GM21717 (cell line): ENCODE measurements at regions not wholly inside any gene's neighbourhood (a gene's known extent, or its start where the extent isn't known, plus 50 kb on each side); places are given as distances from the start of the nearest gene placed in this dataset.
"Not testable (repeated sequence)": the region's sequence is repeated elsewhere in the genome, so short reads cannot be mapped to it uniquely, and the experiment has no call there.

Experiments used
- ATAC-seq: cut with Tn5 transposase; IDR thresholded peaks from one replicate; pipeline ENCODE4 v1.9.1; 2021; ENCODE audit warnings: mild to moderate bottlenecking, moderate library complexity; ENCODE audit not compliant: unreplicated experiment

DNA sequence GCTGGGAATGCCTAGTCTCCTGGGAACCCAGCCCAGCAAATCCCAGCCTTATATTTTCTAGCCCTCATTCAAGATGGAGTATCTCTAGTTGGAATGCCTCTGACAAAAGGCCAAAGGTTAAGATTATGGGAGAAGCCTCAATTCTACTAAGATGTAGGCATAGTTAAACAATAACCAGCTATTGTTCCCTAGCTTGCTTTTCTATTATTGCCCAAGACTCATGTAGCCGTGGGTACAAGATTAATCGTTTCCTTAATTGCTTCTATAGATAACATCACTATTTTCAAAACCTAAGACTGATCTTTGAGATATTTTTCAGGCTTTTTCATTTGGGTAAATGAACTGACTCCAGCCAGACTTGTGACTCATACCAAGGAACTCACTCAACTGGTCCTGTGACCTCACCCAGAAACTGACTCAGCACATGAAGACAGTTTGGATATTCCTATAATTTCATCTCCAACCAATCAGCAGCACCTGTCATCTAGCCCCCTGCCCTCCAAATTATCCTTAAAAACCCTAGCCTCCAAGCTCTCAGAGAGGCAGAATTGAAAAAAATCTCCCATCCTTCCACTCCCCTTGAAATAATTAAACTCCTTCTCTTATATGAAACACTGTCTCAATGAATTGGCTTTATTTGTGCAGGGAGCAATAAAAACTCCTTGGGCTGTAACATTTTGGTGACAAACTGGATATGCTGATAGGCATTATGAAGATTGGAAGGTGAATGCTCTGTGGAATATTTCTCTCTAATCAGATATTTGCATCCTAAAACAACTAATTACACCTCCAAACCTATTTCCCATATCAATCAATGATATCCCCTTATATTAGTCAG lies 589.0 kb downstream of the C12orf50 start:
- no peak for ATAC-seq

DNA sequence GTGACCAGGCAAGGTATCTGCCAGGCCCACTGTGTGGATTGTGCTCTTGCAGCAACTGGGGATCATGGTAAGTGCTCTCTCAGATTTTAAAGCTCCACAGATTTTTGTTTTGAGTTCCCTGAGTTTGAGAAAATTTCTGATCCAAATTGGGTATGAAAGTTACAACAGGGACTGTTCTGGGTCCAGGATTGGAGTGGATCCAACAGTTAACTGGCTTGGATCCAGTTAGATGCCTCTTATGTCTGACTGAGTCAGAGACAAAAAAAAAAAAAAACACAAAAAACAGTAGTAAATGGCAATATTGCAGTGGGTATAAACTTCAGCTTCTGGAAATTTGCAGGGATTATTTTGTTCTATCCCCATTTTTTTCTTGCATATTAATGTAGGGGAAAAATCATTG lies 598.8 kb downstream of the C12orf50 start:
- ATAC-seq = no peak

DNA sequence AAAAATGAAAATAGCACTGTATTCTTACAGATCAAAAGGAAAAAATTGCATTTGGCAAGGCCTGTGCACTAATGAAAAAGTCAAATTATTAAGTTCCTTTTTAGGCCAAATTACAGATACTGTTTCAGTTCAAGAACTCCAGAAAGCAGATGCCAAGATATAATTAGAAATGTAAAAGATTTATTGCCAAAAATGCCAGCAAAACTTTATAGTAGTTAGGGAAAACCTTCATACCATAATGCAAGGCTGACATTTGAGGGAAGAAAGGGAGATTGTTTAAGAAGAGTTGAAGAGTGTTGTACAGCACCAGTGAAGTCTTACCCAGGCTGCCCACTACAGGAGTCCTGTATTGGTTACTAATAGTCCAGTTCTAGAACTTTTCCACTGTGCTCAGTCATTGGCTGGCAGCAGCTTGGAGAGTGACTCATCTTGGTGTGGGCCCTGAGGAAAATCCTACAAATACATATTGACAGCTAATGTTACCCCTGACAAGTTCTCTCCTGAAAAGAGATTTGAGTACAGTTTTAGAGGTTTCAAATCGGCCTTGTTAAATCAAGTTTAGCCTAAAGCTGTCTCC lies 600.4 kb downstream of the C12orf50 start:
- no peak for ATAC-seq

DNA sequence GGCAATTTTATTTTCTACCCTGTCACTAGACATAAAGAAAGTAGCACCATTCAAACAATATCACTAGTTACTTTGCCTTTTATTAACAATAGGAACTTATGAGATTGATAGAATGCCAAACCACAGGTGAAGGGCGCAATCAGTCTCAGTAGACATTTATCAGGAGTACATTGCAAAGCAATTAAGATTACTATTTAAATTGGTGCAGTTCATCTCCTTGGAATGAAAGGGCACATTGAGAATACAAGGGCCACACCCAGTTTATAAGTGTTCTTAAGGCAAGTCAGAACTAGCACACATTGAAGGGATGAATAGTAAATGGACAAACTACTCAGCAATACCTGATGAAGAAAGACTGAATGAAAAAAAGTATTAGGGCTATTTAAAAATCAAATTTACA lies 601.4 kb downstream of the C12orf50 start:
- no peak for ATAC-seq

DNA sequence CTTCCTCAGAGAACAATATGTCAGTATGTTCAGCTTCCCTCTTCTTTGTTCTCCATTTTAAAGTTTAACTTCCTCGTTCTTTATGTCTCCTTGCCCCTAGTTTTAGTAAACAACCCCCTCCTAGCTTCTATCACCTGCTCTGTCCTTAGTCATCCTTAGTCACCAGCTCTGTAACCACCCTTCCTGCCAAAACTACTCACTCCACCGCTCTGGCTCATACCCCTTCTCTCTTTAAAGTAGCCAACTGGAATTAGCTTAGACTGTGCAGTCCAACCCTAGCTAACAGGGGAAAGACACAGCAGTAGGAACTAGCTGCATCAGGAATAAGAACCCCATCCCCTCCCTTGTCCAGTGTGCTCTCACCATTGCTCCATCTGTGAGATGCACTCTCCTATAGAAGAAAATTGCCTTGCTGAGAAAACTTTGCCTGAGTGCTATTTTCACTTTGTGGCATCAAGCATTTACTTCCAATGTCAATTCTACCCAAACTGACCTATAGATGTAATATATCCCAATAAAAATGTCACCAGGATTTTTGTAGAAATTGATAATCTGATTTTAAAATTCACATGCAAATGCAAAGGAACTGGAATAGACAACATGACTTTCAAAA lies 603.2 kb downstream of the C12orf50 start:
- ATAC-seq = no peak

DNA sequence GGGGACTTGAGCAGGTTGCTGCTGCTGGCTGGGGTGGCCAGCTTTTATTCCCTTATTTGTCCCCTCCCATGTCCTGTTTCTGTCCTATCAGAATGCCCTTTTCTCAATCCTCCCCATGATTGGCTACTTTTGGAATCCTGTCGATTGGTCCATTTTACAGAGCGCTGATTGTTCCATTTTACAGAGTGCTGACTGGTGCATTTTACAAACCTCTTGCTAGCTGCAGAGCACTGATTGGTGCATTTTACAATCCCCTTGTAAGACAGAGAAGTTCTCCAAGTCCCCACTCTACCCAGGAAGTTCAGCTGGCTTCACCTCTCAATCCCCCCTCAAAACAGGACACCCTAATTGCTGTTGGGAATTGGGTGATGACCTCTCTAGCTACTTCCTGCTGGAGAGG lies 608.0 kb downstream of the C12orf50 start:
- ATAC-seq = not testable (repeated sequence)

DNA sequence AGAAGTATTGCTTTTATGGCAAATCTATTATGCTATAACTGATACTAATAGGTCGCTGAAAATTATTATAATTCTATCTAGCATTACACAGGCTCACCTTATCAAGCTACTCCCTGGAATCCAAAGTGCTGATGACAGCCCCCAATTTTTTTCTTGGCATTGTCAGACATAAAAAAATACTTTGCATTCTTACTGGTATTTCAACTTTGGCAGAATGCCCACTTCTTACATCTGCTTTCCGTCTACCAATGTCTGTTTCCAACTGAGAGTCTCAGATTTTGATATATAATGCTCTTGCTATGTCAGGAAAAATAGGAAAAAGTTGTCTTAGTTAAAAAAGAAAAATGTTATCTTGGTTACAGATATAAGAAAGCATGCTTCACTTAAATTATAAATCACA lies 615.4 kb downstream of the C12orf50 start:
- no peak for ATAC-seq

DNA sequence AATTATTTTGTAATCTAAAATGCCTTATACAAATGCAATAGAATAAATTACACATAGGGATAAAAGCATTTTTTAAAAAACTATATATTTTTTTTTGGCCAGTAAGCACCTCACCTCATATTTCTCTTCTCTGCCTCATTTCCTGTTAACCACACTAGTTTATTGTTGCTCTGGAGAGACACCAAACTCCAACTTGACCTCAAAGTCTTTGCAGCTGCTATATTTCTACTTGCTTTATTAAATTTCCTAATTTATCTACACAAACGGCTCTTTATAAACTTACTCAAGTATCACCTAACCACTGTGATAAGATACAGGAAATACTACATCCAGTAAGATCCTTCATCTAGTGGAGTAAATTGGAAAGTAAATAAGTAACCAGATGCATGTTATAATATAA lies 622.3 kb downstream of the C12orf50 start:
- ATAC-seq = no peak

DNA sequence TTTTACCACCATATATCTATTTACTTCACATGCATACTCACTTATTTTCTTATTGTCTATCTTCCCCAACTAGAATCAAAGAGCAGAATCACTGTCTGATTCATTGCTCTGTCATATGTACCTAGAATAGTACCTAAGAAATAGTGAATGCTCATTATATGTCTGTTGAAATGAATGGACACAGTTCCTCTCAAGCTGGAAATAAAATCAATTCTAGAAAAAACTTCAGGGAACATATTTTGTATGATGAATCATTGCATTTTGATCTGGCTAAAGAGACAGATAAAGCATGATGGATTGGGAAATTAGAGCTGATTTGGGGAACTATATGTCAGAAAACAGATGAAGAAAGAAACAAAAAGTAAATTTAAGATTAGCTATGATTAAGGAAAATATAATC lies 623.3 kb downstream of the C12orf50 start:
- ATAC-seq = no peak

DNA sequence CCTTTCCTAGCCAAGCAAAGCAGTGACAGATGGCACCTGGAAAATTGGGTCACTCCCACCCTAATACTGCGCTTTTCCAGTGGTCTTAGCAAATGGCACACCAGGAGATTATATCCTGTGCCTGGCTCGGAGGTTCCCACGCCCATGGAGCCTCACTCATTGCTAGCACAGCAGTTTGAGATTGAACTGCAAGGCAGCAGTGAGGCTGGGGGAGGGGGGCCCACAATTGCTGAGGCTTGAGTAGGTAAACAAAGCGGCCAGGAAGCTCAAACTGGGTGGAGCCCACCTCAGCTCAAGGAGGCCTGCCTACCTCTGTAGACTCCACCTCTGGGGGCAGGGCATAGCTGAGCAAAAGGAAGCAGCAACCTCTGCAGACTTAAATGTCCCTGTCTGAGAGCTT lies 635.0 kb downstream of the C12orf50 start:
- ATAC-seq = not testable (repeated sequence)

DNA sequence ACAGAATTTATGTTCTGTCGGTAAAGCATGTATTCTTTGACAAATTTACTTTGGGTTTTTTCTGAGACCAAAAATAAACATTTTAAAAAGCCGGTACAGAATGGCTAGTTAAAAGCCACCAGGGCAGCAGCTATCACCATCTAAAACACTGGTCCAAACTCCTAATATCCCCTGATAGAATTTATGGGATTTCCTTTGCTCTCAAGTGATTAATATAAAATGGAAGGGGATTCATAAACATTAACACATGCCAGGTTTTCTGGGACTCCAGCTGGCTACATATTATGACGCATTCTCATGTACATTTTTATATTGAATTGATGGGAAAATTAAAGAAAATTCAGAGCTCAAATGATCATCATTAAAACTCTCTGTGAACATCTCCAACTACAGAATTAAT lies 640.8 kb downstream of the C12orf50 start:
- ATAC-seq = no peak

DNA sequence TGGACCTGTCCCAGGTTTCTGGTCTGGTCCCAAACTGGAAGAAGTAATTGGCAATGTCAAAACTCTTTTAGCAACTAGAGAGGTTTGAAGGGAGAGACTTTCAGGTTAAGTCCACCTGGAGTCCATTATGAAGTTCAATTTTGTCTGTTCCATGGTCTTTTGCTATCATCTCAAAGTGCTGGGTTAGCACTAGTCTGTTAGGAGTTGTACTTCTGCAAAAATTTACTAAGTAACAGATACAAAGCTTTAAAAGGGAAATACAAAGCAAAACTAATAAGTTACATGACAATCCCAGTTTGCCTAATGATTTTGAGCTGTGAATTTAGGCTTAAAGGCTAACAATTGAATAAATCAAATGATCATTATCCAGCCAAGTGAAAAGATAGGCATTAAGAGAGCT lies 643.9 kb downstream of the C12orf50 start:
- no peak for ATAC-seq

DNA sequence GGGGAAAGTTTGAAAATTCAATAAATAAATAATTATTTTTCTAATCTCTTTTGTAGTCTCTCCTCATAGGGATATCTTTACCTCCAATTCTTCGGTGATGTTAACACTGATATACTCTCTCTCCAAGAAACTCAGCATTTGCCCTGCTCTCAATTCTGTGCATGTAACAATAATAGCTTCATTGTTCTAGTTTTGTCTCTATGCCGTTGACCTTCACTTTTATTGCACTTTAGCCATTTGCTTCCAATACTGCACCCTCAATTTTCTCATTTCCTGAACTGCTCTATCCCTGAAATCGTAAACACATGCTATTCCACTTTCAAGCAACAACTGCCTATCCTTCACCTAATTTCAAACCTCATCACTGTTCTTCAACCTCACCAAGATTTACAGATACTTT lies 645.0 kb downstream of the C12orf50 start:
- no peak for ATAC-seq

DNA sequence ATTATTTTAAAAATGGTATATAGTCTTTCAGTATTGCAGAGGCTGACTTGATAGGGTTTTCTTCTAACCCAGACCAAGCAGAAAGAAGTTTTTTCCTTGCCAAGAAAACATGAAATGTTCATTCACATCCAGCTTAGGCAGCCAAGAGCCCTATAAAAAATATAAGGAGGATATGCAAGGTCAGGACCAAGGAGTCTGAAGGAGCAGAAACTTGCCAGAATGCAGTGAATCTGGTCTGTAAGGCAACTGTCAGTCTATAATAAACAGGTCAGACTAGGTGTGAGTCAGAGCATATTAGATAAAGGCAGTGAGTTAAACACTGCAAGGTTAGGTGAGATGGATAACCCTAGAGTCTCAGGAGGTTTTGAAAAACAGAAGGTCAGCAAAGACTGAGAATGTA lies 645.5 kb downstream of the C12orf50 start:
- ATAC-seq = no peak

DNA sequence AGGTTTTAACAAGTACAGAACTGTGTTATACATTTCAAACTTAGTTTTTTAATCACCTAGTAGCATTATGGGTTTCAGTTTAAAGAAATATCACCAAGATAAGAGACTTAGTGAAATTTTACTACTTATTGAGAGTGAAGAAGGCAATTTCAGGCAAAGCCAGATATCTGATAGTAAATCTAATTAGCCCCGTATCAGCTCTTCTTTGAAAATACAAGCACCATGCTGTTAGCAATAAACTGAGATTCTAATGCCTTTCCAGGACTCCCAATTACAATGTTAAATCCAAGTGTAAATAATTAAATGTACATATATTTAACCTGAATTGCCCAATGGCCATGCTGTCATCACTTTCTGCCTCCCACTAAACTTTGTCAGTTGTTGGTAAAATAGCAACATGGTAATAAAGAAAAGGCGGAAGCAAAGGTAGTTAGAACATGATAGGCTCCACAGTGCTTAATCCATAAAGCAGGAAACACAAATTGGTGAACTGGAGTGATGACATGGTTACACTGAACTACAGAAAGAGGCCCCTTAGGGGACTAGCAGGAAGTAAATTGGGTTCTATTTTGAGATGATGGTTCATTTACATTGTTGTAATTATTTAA lies 646.1 kb downstream of the C12orf50 start:
- ATAC-seq = no peak

DNA sequence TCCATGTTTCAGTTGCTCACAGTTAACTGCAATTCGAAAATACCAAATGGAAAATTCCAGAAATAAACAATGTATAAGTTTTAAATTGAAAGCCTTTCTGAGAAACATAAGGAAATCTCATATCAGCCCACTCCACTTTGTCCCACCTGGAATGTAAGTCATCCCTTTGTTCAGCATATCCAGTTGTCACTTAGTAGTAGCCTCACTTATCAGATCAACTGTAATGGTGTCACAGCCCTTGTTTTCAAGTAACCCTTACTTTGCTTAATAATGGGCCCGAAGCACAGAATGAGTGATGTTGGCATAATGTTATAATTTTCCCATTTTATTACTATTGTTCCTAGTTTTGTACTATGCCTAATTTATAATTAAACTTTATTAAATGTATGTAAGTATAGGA lies 646.8 kb downstream of the C12orf50 start:
- no peak for ATAC-seq

DNA sequence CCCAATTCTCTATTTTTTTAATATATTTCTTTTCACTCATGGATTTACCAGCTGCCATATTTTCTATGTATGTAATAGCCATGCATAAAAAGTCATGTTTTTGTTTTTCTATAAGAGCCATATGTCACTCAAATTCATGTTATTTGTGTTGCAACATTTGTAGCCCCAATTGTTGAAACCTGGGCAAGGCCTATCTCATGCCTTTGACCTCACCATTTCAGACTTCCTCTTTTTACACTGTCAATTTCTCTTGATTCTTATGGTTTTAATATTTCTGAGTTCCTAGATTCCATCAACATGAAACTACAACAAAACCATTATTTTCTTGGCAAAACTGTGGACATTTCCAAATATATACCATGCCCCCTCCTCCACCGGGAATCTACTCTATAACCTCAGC lies 647.5 kb downstream of the C12orf50 start:
- no peak for ATAC-seq

DNA sequence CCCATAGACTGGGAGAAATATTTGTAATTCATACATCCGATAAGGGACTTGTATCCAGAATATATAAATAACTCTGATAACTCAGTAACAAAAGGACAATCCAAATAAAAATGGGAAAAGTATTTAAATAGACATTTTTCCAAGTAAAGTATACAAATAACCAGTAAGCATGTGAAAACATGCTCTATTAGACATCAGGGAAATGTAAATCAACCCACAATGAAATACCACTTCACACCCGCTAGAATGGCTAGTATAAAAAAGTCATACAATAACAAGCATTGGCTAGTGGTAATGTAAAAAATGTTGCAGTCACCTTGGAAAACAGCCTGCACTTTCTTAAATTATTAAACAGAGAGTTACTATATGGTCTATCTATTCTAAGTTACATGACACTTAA lies 650.7 kb downstream of the C12orf50 start:
- ATAC-seq = no peak

DNA sequence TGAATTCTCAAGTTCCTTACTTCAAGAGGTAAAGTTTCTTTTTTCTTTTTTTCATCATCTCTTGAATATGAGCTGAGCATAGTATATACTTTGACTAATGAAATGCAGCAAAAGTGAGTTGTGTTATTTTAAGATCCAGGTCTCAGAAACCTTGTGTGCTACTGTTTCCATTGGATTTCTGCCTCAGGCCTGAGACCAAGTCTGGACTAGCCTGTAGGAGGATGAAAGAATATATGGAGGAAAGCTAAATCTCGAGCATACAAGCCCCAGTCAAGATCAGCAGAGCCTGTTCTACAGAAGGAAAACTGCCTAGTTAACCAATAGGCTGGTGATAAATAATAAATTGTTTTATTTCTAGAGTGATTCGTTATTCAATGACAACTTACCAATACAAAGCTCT lies 652.5 kb downstream of the C12orf50 start:
- ATAC-seq = no peak

DNA sequence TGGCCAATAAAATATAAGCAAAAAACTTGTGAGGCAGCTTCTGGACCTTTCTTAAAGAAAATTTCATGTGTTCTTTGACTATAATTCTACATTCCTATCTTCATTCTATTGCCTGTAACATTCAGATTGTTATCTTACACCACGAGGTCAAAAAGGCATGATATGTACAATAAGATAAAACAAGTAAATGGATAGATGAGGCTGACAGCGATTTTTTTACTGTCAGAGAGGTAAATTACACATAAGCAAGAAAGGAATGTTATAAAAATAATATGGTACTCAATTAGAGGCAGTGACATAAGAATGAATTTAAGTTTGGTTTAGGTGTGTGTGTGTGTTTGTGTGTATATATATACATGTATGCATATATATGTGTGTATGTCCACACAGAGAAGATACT lies 660.0 kb downstream of the C12orf50 start:
- no peak for ATAC-seq

DNA sequence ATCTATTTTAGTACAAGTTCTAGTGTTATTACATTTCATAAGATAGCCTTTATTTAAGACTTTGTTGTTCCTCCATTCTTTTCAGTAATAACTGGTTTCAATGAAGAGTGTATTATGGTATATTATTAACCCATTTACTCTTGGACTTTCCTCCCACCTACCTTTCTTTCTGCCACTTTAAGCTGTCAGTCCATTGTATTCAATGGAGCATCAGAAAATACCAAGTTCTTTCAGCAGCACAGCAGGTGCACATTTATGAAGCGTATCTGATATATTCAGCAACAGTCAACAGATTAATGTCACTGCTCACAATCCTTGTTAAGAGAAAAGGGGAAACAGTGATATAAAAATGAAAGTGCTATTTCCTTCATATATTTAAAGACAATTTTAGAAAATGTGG lies 660.9 kb downstream of the C12orf50 start:
- ATAC-seq = no peak

DNA sequence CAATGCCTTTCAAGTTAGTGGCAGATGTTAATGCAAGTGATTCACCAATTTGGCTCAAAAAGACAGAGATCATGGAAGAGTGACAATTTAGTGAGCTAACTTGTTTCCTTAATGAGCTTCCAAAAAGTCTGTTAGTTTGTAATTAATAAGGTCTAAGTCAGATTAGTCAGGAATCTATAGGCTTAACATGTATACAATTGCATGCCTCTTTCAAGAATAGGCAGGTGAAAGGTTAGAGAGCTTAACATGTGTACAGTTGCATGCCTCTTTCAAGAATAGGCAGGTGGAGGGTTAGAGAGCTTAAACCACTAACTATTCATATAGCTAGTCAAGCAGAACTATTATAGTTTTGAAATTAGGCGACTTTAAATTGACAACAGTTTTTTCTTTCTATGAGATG lies 663.8 kb downstream of the C12orf50 start:
- ATAC-seq = no peak
